ENCODE measurements at regions not wholly inside any gene's neighbourhood (a gene's known extent, or its start where the extent isn't known, plus 50 kb on each side); places are given as distances from the start of the nearest gene placed in this dataset.

- no peak for TF ChIP-seq POLR2A (IDR thresholded peaks at IDR 0.05; ENCODE audit: low read depth, low read length)
- DNase-seq (ENCODE audit: insufficient read length, low spot score) (no peak), FAIRE-seq (no peak)
These were observed 263.6 kb downstream of the CTTN start for GRCh38 chr11:70661761-70662501.

GRCh38 chr11:70662691-70663098 lies 264.4 kb downstream of the CTTN start:
- FAIRE-seq (no peak), DNase-seq (ENCODE audit: insufficient read length, low spot score) (no peak)
- TF ChIP-seq POLR2A (IDR thresholded peaks at IDR 0.05; ENCODE audit: low read depth, low read length): no peak

- no peak for DNase-seq (ENCODE audit: insufficient read length, low spot score)
- no peak for TF ChIP-seq POLR2A (IDR thresholded peaks at IDR 0.05; ENCODE audit: low read depth, low read length)
- no peak for FAIRE-seq
These were observed 265.5 kb downstream of the CTTN start for GRCh38 chr11:70663815-70664214.

- no peak for TF ChIP-seq POLR2A (IDR thresholded peaks at IDR 0.05; ENCODE audit: low read depth, low read length)
- DNase-seq (ENCODE audit: insufficient read length, low spot score): no peak
- FAIRE-seq: no peak
These were observed 268.0 kb downstream of the CTTN start for GRCh38 chr11:70666311-70666710.

GRCh38 chr11:70667767-70668166 lies 269.4 kb downstream of the CTTN start:
- no peak for FAIRE-seq
- no peak for DNase-seq (ENCODE audit: insufficient read length, low spot score)
- no peak for TF ChIP-seq POLR2A (IDR thresholded peaks at IDR 0.05; ENCODE audit: low read depth, low read length)

GRCh38 chr11:70668204-70669202 lies 270.2 kb downstream of the CTTN start:
- TF ChIP-seq POLR2A (IDR thresholded peaks at IDR 0.05; ENCODE audit: low read depth, low read length): no peak
- FAIRE-seq (no peak), DNase-seq (ENCODE audit: insufficient read length, low spot score) (no peak)

GRCh38 chr11:70669281-70669680 lies 271.0 kb downstream of the CTTN start:
- DNase-seq (ENCODE audit: insufficient read length, low spot score) (no peak), FAIRE-seq (no peak)
- no peak for TF ChIP-seq POLR2A (IDR thresholded peaks at IDR 0.05; ENCODE audit: low read depth, low read length)

GRCh38 chr11:70669871-70670675 lies 271.7 kb downstream of the CTTN start:
- no peak for TF ChIP-seq POLR2A (IDR thresholded peaks at IDR 0.05; ENCODE audit: low read depth, low read length)
- DNase-seq (ENCODE audit: insufficient read length, low spot score) (no peak), FAIRE-seq (no peak)

GRCh38 chr11:70670676-70671034 lies 272.3 kb downstream of the CTTN start:
- FAIRE-seq (no peak), DNase-seq (ENCODE audit: insufficient read length, low spot score) (no peak)
- no peak for TF ChIP-seq POLR2A (IDR thresholded peaks at IDR 0.05; ENCODE audit: low read depth, low read length)

- no peak for FAIRE-seq
- no peak for TF ChIP-seq POLR2A (IDR thresholded peaks at IDR 0.05; ENCODE audit: low read depth, low read length)
- no peak for DNase-seq (ENCODE audit: insufficient read length, low spot score)
These were observed 272.8 kb downstream of the CTTN start for GRCh38 chr11:70671083-70671482.

GRCh38 chr11:70671611-70672010 lies 273.3 kb downstream of the CTTN start:
- FAIRE-seq (no peak), DNase-seq (ENCODE audit: insufficient read length, low spot score) (no peak)
- no peak for TF ChIP-seq POLR2A (IDR thresholded peaks at IDR 0.05; ENCODE audit: low read depth, low read length)

- no peak for FAIRE-seq
- DNase-seq (ENCODE audit: insufficient read length, low spot score): no peak
- no peak for TF ChIP-seq POLR2A (IDR thresholded peaks at IDR 0.05; ENCODE audit: low read depth, low read length)
These were observed 274.8 kb downstream of the CTTN start for GRCh38 chr11:70672991-70673653.

GRCh38 chr11:70674605-70675004 lies 276.3 kb downstream of the CTTN start:
- TF ChIP-seq POLR2A (IDR thresholded peaks at IDR 0.05; ENCODE audit: low read depth, low read length): no peak
- no peak for FAIRE-seq
- no peak for DNase-seq (ENCODE audit: insufficient read length, low spot score)
